ENCODE measurements at regions not wholly inside any gene's neighbourhood (a gene's known extent, or its start where the extent isn't known, plus 50 kb on each side); places are given as distances from the start of the nearest gene placed in this dataset.
A peak's percentile ranks its signal among the peaks of the same experiment; 100 is the strongest.
"Not testable (repeated sequence)": the region's sequence is repeated elsewhere in the genome, so short reads cannot be mapped to it uniquely, and the experiment has no call there.

DNA sequence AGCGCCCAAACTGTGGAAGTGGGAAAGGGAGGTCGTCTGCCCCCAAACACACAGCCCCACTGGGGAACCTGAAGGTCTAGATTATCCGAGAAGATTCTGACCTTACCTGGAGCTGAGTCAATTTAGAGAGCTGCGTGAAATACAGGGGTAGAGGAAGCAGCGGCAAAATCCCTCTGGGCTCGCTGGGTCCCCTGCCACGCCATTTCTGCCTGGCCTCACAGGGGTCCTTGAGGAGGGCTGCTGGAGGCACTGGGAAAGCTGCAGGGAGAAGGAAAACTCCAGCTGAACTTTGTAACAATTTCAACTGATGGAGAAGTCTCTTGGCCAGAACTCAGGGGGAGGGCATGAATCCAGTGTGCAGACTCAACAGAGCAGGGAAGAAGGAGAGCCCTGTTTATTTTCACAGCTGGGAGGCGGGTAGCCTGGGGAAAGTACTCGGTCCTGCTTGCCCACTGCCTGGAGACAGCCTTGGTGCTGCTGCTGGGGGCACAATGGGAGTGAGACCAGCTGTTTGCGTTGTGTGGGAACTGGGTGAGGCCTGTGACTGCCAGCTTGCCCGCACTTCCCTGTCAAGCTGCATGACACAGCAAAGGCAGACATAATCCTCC, 93.2 kb upstream of the MAPK10 start:
- H3K27ac ChIP-seq (replicated peaks; ENCODE audit: low read length) = peak overlapping the region; percentile 56
- peak overlapping the region; percentile 85 for H3K4ac ChIP-seq (ENCODE audit: low read length)
- H2BK5ac ChIP-seq (ENCODE audit: low read length) = peak overlapping the region; percentile 79
- no peaks in the 10 kb centered on the region for H3K27me3 ChIP-seq (ENCODE audit: control insufficient read depth in 3 of 3, insufficient read depth in 3 of 3, low read depth in 1 of 3, low read length in 3 of 3)
- H2BK15ac ChIP-seq (ENCODE audit: low read length) = peak overlapping the region; percentile 34
- peak overlapping the region; percentile 87 for H3K18ac ChIP-seq (ENCODE audit: low read length)
- no peak for DNase-seq (ENCODE audit: low spot score)
- peak overlapping the region; percentile 77 for H2BK120ac ChIP-seq (ENCODE audit: low read depth, low read length)
- no peak overlapping the region for H4K8ac ChIP-seq (ENCODE audit: low read depth, low read length)
- peaks cover 9 to 19% of the 10 kb centered on the region in 2 donors for H3K4me1 ChIP-seq (ENCODE audit: control insufficient read depth in 2 of 2, insufficient read depth in 1 of 2, low read depth in 1 of 2, low read length in 2 of 2)
- H3K36me3 ChIP-seq (replicated peaks in 1 of 2; ENCODE audit: control insufficient read depth in 2 of 2, insufficient read depth in 2 of 2, low read length in 2 of 2) = no peaks in the 10 kb centered on the region
- no peak overlapping the region for H3K4me3 ChIP-seq (ENCODE audit: low read length in 2 of 2)
- peak overlapping the region; percentile 27 for H3K9ac ChIP-seq (ENCODE audit: low read depth, low read length, poor library complexity)
- H3K79me1 ChIP-seq (ENCODE audit: low read depth, low read length) = no peaks in the 10 kb centered on the region
- no peak overlapping the region for H3K4me2 ChIP-seq (ENCODE audit: insufficient read depth, low read length, poor library complexity, severe bottlenecking)
- no CpG with 5 or more reads among the region's 11 CpGs for WGBS, 2 donors (ENCODE audit: extremely low coverage in 2 of 2, insufficient read length in 2 of 2, insufficient replicate concordance in 1 of 2)
- no peak overlapping the region for H3K23ac ChIP-seq (ENCODE audit: low read depth, low read length, poor library complexity)
- H2AFZ ChIP-seq (ENCODE audit: low read length) = no peak overlapping the region
- peak overlapping the region; percentile 69 for H2BK12ac ChIP-seq (ENCODE audit: low read length)
- H4K91ac ChIP-seq (ENCODE audit: low read depth, low read length, poor library complexity) = no peak overlapping the region
- H3K14ac ChIP-seq (ENCODE audit: low read length) = no peak overlapping the region
- peaks cover 0 to 19% of the 10 kb centered on the region in 2 donors for H3K9me3 ChIP-seq (replicated peaks in 1 of 2; ENCODE audit: control insufficient read depth in 2 of 2, insufficient read depth in 1 of 2, low read depth in 1 of 2, low read length in 2 of 2)
- peak overlapping the region; percentile 99 for H2AK5ac ChIP-seq (ENCODE audit: low read depth, low read length)

DNA sequence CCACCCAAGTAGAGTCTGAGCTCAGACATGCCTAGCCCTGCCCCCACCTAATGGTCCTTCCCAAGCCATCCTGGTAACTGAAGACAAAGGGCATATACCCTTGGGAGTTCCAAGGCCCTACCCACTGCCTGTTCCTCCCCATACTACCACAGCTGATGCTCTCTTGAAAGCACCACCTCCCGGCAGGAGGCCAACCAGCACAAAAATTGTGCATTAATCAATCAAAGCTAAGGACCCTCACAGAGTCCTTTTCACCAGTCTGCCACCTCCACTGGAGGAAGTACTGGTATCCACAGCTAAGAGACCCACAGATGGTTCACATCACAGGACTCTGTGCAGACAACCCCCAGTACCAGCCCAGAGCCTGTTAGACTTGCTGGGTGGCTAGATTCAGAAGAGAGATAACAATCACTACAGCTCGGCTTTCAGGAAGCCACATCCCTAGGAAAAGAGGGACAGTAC, 93.8 kb upstream of the MAPK10 start:
- H3K9ac ChIP-seq (ENCODE audit: low read depth, low read length, poor library complexity); H4K91ac ChIP-seq (ENCODE audit: low read depth, low read length, poor library complexity); H2BK120ac ChIP-seq (ENCODE audit: low read depth, low read length); H3K79me1 ChIP-seq (ENCODE audit: low read depth, low read length); H3K4me2 ChIP-seq (ENCODE audit: insufficient read depth, low read length, poor library complexity, severe bottlenecking); H2AFZ ChIP-seq (ENCODE audit: low read length); H3K4me3 ChIP-seq (ENCODE audit: low read length in 2 of 2); H3K4ac ChIP-seq (ENCODE audit: low read length); H3K27me3 ChIP-seq (ENCODE audit: control insufficient read depth in 3 of 3, insufficient read depth in 3 of 3, low read depth in 1 of 3, low read length in 3 of 3); H3K27ac ChIP-seq (replicated peaks; ENCODE audit: low read length); H4K8ac ChIP-seq (ENCODE audit: low read depth, low read length); DNase-seq (ENCODE audit: low spot score); H3K14ac ChIP-seq (ENCODE audit: low read length); H3K23ac ChIP-seq (ENCODE audit: low read depth, low read length, poor library complexity); H3K36me3 ChIP-seq (replicated peaks in 1 of 2; ENCODE audit: control insufficient read depth in 2 of 2, insufficient read depth in 2 of 2, low read length in 2 of 2): not testable (repeated sequence)
- peak overlapping the region; percentile 18 for H3K18ac ChIP-seq (ENCODE audit: low read length)
- no CpG with 5 or more reads among the region's 2 CpGs for WGBS, 2 donors (ENCODE audit: extremely low coverage in 2 of 2, insufficient read length in 2 of 2, insufficient replicate concordance in 1 of 2)
- H3K4me1 ChIP-seq (ENCODE audit: control insufficient read depth in 2 of 2, insufficient read depth in 1 of 2, low read depth in 1 of 2, low read length in 2 of 2) = peaks cover 9 to 19% of the 10 kb centered on the region in 2 donors
- peaks cover 0 to 14% of the 10 kb centered on the region in 2 donors for H3K9me3 ChIP-seq (replicated peaks in 1 of 2; ENCODE audit: control insufficient read depth in 2 of 2, insufficient read depth in 1 of 2, low read depth in 1 of 2, low read length in 2 of 2)
- H2BK5ac ChIP-seq (ENCODE audit: low read length) = peak overlapping the region; percentile 79
- H2BK12ac ChIP-seq (ENCODE audit: low read length) = peak overlapping the region; percentile 36
- H2BK15ac ChIP-seq (ENCODE audit: low read length) = peak overlapping the region; percentile 34
- H2AK5ac ChIP-seq (ENCODE audit: low read depth, low read length) = peak overlapping the region; percentile 42

DNA sequence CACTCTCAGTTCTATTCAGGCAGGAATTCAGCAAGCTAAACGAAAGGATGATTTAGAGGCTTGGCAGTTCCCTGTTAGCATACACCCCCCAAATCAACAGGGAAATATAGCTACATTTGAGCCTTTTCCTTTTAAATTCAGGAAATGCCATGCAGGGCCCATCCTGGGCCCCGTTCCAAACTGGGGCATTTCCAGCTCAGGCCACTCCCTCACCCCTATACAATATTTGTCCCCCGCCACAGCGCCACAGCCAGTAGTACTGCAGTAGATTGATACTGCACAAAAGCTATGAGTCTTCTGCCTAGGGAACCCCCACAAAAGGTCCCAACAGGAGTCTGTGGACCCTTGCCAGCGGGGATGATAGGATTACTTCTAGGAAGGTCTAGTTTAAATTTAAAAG, 102.0 kb upstream of the MAPK10 start:
- no peak overlapping the region for H3K18ac ChIP-seq (ENCODE audit: low read length)
- H3K23ac ChIP-seq (ENCODE audit: low read depth, low read length, poor library complexity) = no peak overlapping the region
- no peak overlapping the region for H2AK5ac ChIP-seq (ENCODE audit: low read depth, low read length)
- WGBS, 2 donors (ENCODE audit: extremely low coverage in 2 of 2, insufficient read length in 2 of 2, insufficient replicate concordance in 1 of 2) = no CpG with 5 or more reads among the region's 5 CpGs
- no peak overlapping the region for H2BK15ac ChIP-seq (ENCODE audit: low read length)
- no peak overlapping the region for H2BK120ac ChIP-seq (ENCODE audit: low read depth, low read length)
- H3K79me1 ChIP-seq (ENCODE audit: low read depth, low read length) = no peaks in the 10 kb centered on the region
- no peak overlapping the region for H3K4ac ChIP-seq (ENCODE audit: low read length)
- H2BK5ac ChIP-seq (ENCODE audit: low read length) = no peak overlapping the region
- H4K8ac ChIP-seq (ENCODE audit: low read depth, low read length) = no peak overlapping the region
- peaks cover 3 to 7% of the 10 kb centered on the region in 2 donors for H3K9me3 ChIP-seq (replicated peaks in 1 of 2; ENCODE audit: control insufficient read depth in 2 of 2, insufficient read depth in 1 of 2, low read depth in 1 of 2, low read length in 2 of 2)
- H3K27ac ChIP-seq (replicated peaks; ENCODE audit: low read length) = no peak overlapping the region
- H4K91ac ChIP-seq (ENCODE audit: low read depth, low read length, poor library complexity) = no peak overlapping the region
- H3K36me3 ChIP-seq (replicated peaks in 1 of 2; ENCODE audit: control insufficient read depth in 2 of 2, insufficient read depth in 2 of 2, low read length in 2 of 2) = peaks cover 0 to 1% of the 10 kb centered on the region in 2 donors
- H2BK12ac ChIP-seq (ENCODE audit: low read length) = no peak overlapping the region
- H3K27me3 ChIP-seq (ENCODE audit: control insufficient read depth in 3 of 3, insufficient read depth in 3 of 3, low read depth in 1 of 3, low read length in 3 of 3) = no peaks in the 10 kb centered on the region
- no peak overlapping the region for H3K4me3 ChIP-seq (ENCODE audit: low read length in 2 of 2)
- H3K4me2 ChIP-seq (ENCODE audit: insufficient read depth, low read length, poor library complexity, severe bottlenecking) = no peak overlapping the region
- DNase-seq (ENCODE audit: low spot score) = no peak
- H2AFZ ChIP-seq (ENCODE audit: low read length) = no peak overlapping the region
- peaks cover 0 to 5% of the 10 kb centered on the region in 2 donors for H3K4me1 ChIP-seq (ENCODE audit: control insufficient read depth in 2 of 2, insufficient read depth in 1 of 2, low read depth in 1 of 2, low read length in 2 of 2)
- no peak overlapping the region for H3K9ac ChIP-seq (ENCODE audit: low read depth, low read length, poor library complexity)
- H3K14ac ChIP-seq (ENCODE audit: low read length) = no peak overlapping the region

GRCh38 chr4:86472377-86473019, 112.6 kb upstream of the MAPK10 start:
- Histone ChIP-seq H2AFZ (ENCODE audit: low read length) (no peak overlapping the region), H2BK12ac (ENCODE audit: low read length) (peak overlapping the region; percentile 41), H3K4ac (ENCODE audit: low read length) (no peak overlapping the region), H2BK5ac (ENCODE audit: low read length) (no peak overlapping the region), H3K23ac (ENCODE audit: low read depth, low read length, poor library complexity) (no peak overlapping the region), H3K27ac (replicated peaks; ENCODE audit: low read length) (peak overlapping the region; percentile 39), H3K4me2 (ENCODE audit: insufficient read depth, low read length, poor library complexity, severe bottlenecking) (no peak overlapping the region), H3K79me1 (ENCODE audit: low read depth, low read length) (no peaks in the 10 kb centered on the region), H3K14ac (ENCODE audit: low read length) (no peak overlapping the region), H3K27me3 (ENCODE audit: control insufficient read depth in 3 of 3, insufficient read depth in 3 of 3, low read depth in 1 of 3, low read length in 3 of 3) (no peaks in the 10 kb centered on the region), H2BK15ac (ENCODE audit: low read length) (no peak overlapping the region), H3K9me3 (replicated peaks in 1 of 2; ENCODE audit: control insufficient read depth in 2 of 2, insufficient read depth in 1 of 2, low read depth in 1 of 2, low read length in 2 of 2) (peaks cover 0 to 6% of the 10 kb centered on the region in 2 donors), H3K4me1 (ENCODE audit: control insufficient read depth in 2 of 2, insufficient read depth in 1 of 2, low read depth in 1 of 2, low read length in 2 of 2) (peaks cover 2 to 10% of the 10 kb centered on the region in 2 donors), H2BK120ac (ENCODE audit: low read depth, low read length) (no peak overlapping the region), H2AK5ac (ENCODE audit: low read depth, low read length) (peak overlapping the region; percentile 56), H3K4me3 (ENCODE audit: low read length in 2 of 2) (no peak overlapping the region), H3K36me3 (replicated peaks in 1 of 2; ENCODE audit: control insufficient read depth in 2 of 2, insufficient read depth in 2 of 2, low read length in 2 of 2) (peaks cover 0 to 2% of the 10 kb centered on the region in 2 donors), H3K18ac (ENCODE audit: low read length) (no peak overlapping the region), H4K8ac (ENCODE audit: low read depth, low read length) (no peak overlapping the region), H3K9ac (ENCODE audit: low read depth, low read length, poor library complexity) (no peak overlapping the region), H4K91ac (ENCODE audit: low read depth, low read length, poor library complexity) (no peak overlapping the region)
- no CpG with 5 or more reads among the region's 1 CpG for WGBS, 2 donors (ENCODE audit: extremely low coverage in 2 of 2, insufficient read length in 2 of 2, insufficient replicate concordance in 1 of 2)
- no peak for DNase-seq (ENCODE audit: low spot score)

Data from neuronal stem cell (in vitro differentiated cells).